Hepatocyte (in vitro differentiated cells): ENCODE measurements at regions not wholly inside any gene's neighbourhood (a gene's known extent, or its start where the extent isn't known, plus 50 kb on each side); places are given as distances from the start of the nearest gene placed in this dataset.

Source experiments
- DNase-seq: peaks from one replicate; pipeline ENCODE4 v3.0.0-alpha.2; 2016; ENCODE audit warnings: low spot score
- H2AFZ ChIP-seq: fragments of 200-600 bp; sonication (generic); 2 replicates; pipeline ENCODE4 v1.6.0; 2016; ENCODE audit warnings: antibody characterized with exemption, mild to moderate bottlenecking
- H3K27ac ChIP-seq: fragments of 200-600 bp; sonication (generic); 2 replicates; pipeline ENCODE4 v1.5.1; 2016; ENCODE audit warnings: mild to moderate bottlenecking
- H3K27me3 ChIP-seq: fragments of 200-600 bp; sonication (generic); 2 replicates; pipeline ENCODE4 v1.6.1; 2016
- H3K36me3 ChIP-seq: fragments of 200-600 bp; sonication (generic); replicated peaks from 2 replicates; pipeline ENCODE4 v1.5.1; 2016; ENCODE audit warnings: low read depth; ENCODE audit not compliant: insufficient read depth
- H3K4me1 ChIP-seq: fragments of 200-600 bp; sonication (generic); 2 replicates; pipeline ENCODE4 v1.5.1; 2016; ENCODE audit warnings: mild to moderate bottlenecking, moderate library complexity; ENCODE audit not compliant: insufficient read depth
- H3K4me2 ChIP-seq: fragments of 200-600 bp; sonication (generic); 2 replicates; pipeline ENCODE4 v1.6.0; 2016
- H3K4me3 ChIP-seq: fragments of 200-600 bp; sonication (generic); 2 replicates; pipeline ENCODE4 v1.5.1; 2016; ENCODE audit warnings: mild to moderate bottlenecking
- H3K79me2 ChIP-seq: fragments of 200-600 bp; sonication (generic); 2 replicates; pipeline ENCODE4 v1.6.0; 2017; ENCODE audit warnings: mild to moderate bottlenecking
- H3K9me2 ChIP-seq: fragments of 200-600 bp; sonication (generic); replicated peaks from 2 replicates; pipeline ENCODE4 v1.6.0; 2017; ENCODE audit warnings: mild to moderate bottlenecking; ENCODE audit not compliant: insufficient read depth
- H3K9me3 ChIP-seq: fragments of 200-600 bp; sonication (generic); 2 replicates; pipeline ENCODE4 v1.5.1; 2016; ENCODE audit warnings: low read depth, mild to moderate bottlenecking
- H4K20me1 ChIP-seq: fragments of 200-600 bp; sonication (generic); 2 replicates; pipeline ENCODE4 v1.6.0; 2016; ENCODE audit warnings: mild to moderate bottlenecking; ENCODE audit not compliant: insufficient read depth, poor library complexity, severe bottlenecking
- CTCF ChIP-seq: fragments of 200-600 bp; sonication (generic); IDR thresholded peaks from 2 replicates; pipeline ENCODE4 v1.5.1; 2016; ENCODE audit warnings: antibody characterized with exemption, mild to moderate bottlenecking; ENCODE audit not compliant: poor library complexity
- EZH2 ChIP-seq: fragments of 200-600 bp; sonication (generic); IDR thresholded peaks from 2 replicates; pipeline ENCODE4 v1.6.1; 2016; ENCODE audit warnings: antibody characterized with exemption, mild to moderate bottlenecking, borderline replicate concordance
- EZH2phosphoT487 ChIP-seq: fragments of 200-600 bp; sonication (generic); IDR thresholded peaks from one replicate; pipeline ENCODE4 v1.6.1; 2018; ENCODE audit warnings: antibody characterized with exemption, mild to moderate bottlenecking, low read depth, moderate library complexity; ENCODE audit not compliant: unreplicated experiment, severe bottlenecking
- WGBS: methylation state at CpG from one replicate; pipeline ENCODE4 v1.1.6; 2016; ENCODE audit warnings: low lambda C conversion rate; ENCODE audit errors: missing lambda C conversion rate; 5-methylcytosine and 5-hydroxymethylcytosine counted together

- Histone ChIP-seq H3K27me3 (no peaks in the 10 kb centered on the region), H3K27ac (peak overlapping the region; percentile 29), H3K36me3 (no peaks in the 10 kb centered on the region), H3K9me2 (no peaks in the 10 kb centered on the region), H3K4me2 (no peak overlapping the region), H3K79me2 (no peaks in the 10 kb centered on the region), H4K20me1 (no peaks in the 10 kb centered on the region), H3K9me3 (no peaks in the 10 kb centered on the region), H3K4me3 (no peak overlapping the region), H2AFZ (no peak overlapping the region), H3K4me1 (peaks cover 4% of the 10 kb centered on the region)
- DNase-seq: no peak
- 53% methylated on average over 3 of the region's 3 CpGs for WGBS
- no peak for TF ChIP-seq EZH2
- TF ChIP-seq CTCF: no peak
- TF ChIP-seq EZH2phosphoT487: no peak
Measured at GRCh38 chr6:21451546-21452013, 142.0 kb upstream of the SOX4 start.

DNA sequence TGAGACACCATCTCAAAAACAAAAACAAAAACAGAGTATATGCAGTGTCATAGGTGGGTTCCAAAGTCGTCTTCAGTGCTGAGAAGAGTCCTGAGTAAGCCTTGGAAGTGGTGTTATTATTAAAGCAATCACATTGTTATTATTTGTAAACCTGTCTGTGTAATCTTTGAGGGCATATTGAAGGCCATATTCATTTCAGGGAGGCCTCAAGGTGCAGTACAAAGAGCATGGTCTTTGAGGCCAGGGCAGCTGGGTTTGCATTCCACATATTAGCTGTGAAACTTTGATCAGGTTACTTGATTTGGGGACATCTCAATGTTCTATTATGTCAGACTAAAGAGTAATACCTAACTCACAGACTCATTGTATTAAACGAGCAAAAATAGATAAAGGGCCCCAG lies 139.3 kb upstream of the SOX4 start:
- peaks cover 4% of the 10 kb centered on the region for H3K4me1 ChIP-seq
- no peaks in the 10 kb centered on the region for H3K27me3 ChIP-seq
- no peaks in the 10 kb centered on the region for H3K9me3 ChIP-seq
- H3K27ac ChIP-seq: no peak overlapping the region
- TF ChIP-seq CTCF (no peak), EZH2phosphoT487 (no peak), EZH2 (no peak)
- no peaks in the 10 kb centered on the region for H4K20me1 ChIP-seq
- no peak overlapping the region for H2AFZ ChIP-seq
- H3K4me2 ChIP-seq: no peak overlapping the region
- H3K36me3 ChIP-seq: no peaks in the 10 kb centered on the region
- H3K79me2 ChIP-seq: no peaks in the 10 kb centered on the region
- no peak for DNase-seq
- no peak overlapping the region for H3K4me3 ChIP-seq
- no peaks in the 10 kb centered on the region for H3K9me2 ChIP-seq
- WGBS: 85% methylated on average over 2 of the region's 2 CpGs

DNA sequence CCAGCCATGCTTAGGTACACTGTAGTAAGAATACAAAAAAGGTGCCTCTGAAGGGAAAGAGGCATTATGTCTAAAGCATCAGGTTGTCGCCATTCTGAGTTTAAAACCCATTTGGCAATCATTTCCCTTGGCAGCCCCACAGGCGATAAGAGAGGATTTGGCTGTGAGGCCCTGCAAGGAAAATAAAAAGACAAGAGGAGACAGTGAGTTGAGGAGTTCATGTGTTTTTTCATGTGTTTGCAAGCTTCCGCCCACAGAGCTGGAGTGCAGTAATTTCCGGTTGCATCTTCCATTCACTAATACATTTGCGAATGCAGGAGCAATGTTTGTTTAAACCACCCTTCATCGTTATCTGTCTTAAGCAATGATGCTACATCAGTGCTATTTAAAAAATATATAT lies 138.5 kb upstream of the SOX4 start:
- no peak for TF ChIP-seq CTCF
- TF ChIP-seq EZH2: no peak
- no peak for TF ChIP-seq EZH2phosphoT487
- H3K4me3 ChIP-seq: no peak overlapping the region
- H3K9me3 ChIP-seq: no peaks in the 10 kb centered on the region
- peak overlapping the region; percentile 8 for H3K27ac ChIP-seq
- peak; percentile 12 for DNase-seq
- WGBS: 44% methylated on average over 6 of the region's 6 CpGs
- no peaks in the 10 kb centered on the region for H3K9me2 ChIP-seq
- no peak overlapping the region for H3K4me2 ChIP-seq
- no peaks in the 10 kb centered on the region for H3K79me2 ChIP-seq
- H2AFZ ChIP-seq: no peak overlapping the region
- H3K27me3 ChIP-seq: no peaks in the 10 kb centered on the region
- no peaks in the 10 kb centered on the region for H4K20me1 ChIP-seq
- H3K36me3 ChIP-seq: no peaks in the 10 kb centered on the region
- peaks cover 4% of the 10 kb centered on the region for H3K4me1 ChIP-seq

DNA sequence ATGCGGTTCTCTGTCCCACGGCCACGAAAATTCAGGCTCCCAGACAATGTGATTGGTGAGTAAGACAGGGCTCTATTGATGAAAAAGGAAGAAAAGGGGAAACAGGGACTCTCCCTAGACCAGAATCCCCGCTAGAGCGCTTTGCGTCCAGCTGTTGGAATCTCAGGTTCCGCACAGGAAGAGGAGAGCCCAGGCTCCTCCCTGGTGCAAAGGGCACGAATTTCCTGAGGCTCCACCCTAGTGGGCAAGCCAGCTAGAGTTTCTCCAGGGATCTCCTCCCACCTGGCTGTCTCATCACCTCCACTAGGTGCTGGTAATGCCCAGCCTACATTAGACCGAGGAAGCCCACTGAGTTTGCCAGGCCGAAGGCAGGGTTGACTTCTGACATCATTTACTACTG lies 135.9 kb upstream of the SOX4 start:
- Histone ChIP-seq H3K27me3 (no peaks in the 10 kb centered on the region), H3K27ac (no peak overlapping the region), H3K79me2 (no peaks in the 10 kb centered on the region), H3K9me3 (no peaks in the 10 kb centered on the region), H3K36me3 (no peaks in the 10 kb centered on the region), H3K9me2 (no peaks in the 10 kb centered on the region), H3K4me3 (no peak overlapping the region), H2AFZ (no peak overlapping the region), H3K4me2 (no peak overlapping the region), H3K4me1 (no peaks in the 10 kb centered on the region), H4K20me1 (no peaks in the 10 kb centered on the region)
- DNase-seq: no peak
- 95% methylated on average over 10 of the region's 10 CpGs for WGBS
- TF ChIP-seq CTCF (no peak), EZH2phosphoT487 (no peak), EZH2 (no peak)
